MM.1S (cell line): ENCODE measurements at regions not wholly inside any gene's neighbourhood (a gene's known extent, or its start where the extent isn't known, plus 50 kb on each side); places are given as distances from the start of the nearest gene placed in this dataset.

ENCODE experiments used
- DNase-seq: peaks from one replicate; pipeline ENCODE4 v3.0.0-alpha.2; 2015
- H2AFZ ChIP-seq: fragments of 300-600 bp; sonication (generic); 2 replicates; pipeline ENCODE4 v1.6.0; 2016; ENCODE audit warnings: antibody characterized with exemption, low read length
- H3F3A ChIP-seq: fragments of 300-600 bp; sonication (generic); 2 replicates; pipeline ENCODE4 v1.6.1; 2016; ENCODE audit warnings: mild to moderate bottlenecking, antibody characterized with exemption, low read length, moderate library complexity, mixed read lengths; ENCODE audit not compliant: insufficient read depth
- H3K27ac ChIP-seq: fragments of 300-600 bp; sonication (generic); 2 replicates; pipeline ENCODE4 v1.5.1; 2016; ENCODE audit warnings: mild to moderate bottlenecking, low read length
- H3K27me3 ChIP-seq: fragments of 300-600 bp; sonication (generic); replicated peaks from 2 replicates; pipeline ENCODE4 v1.6.0; 2016; ENCODE audit warnings: low read length; ENCODE audit not compliant: insufficient read depth
- H3K36me3 ChIP-seq: fragments of 300-600 bp; sonication (generic); replicated peaks from 2 replicates; pipeline ENCODE4 v1.6.1; 2016; ENCODE audit warnings: mild to moderate bottlenecking, low read length, mixed read lengths; ENCODE audit not compliant: insufficient read depth
- H3K4me1 ChIP-seq: fragments of 300-600 bp; sonication (generic); 2 replicates; pipeline ENCODE4 v1.6.1; 2016; ENCODE audit warnings: low read length, mixed read lengths
- H3K4me2 ChIP-seq: fragments of 300-600 bp; sonication (generic); 2 replicates; pipeline ENCODE4 v1.6.0; 2016; ENCODE audit warnings: low read depth, low read length
- H3K4me3 ChIP-seq: fragments of 300-600 bp; sonication (generic); 2 replicates; pipeline ENCODE4 v1.5.1; 2016; ENCODE audit warnings: low read length, mixed read lengths
- H3K79me2 ChIP-seq: fragments of 300-600 bp; sonication (generic); 2 replicates; pipeline ENCODE4 v1.6.1; 2016; ENCODE audit warnings: mixed run types, low read length, mixed read lengths
- H3K9ac ChIP-seq: fragments of 300-600 bp; sonication (generic); 2 replicates; pipeline ENCODE4 v1.6.1; 2016; ENCODE audit warnings: low read length, mixed read lengths
- H3K9me2 ChIP-seq: fragments of 300-600 bp; sonication (generic); replicated peaks from 2 replicates; pipeline ENCODE4 v1.6.1; 2016; ENCODE audit warnings: mild to moderate bottlenecking, low read length, mixed read lengths; ENCODE audit not compliant: insufficient read depth
- H3K9me3 ChIP-seq: fragments of 300-600 bp; sonication (generic); replicated peaks from 2 replicates; pipeline ENCODE4 v1.6.1; 2016; ENCODE audit warnings: mild to moderate bottlenecking, low read length, mixed read lengths; ENCODE audit not compliant: insufficient read depth
- H4K20me1 ChIP-seq: fragments of 300-600 bp; sonication (generic); 2 replicates; pipeline ENCODE4 v1.6.1; 2016; ENCODE audit warnings: mild to moderate bottlenecking, low read length, moderate library complexity, mixed read lengths; ENCODE audit not compliant: insufficient read depth
- EZH2 ChIP-seq: fragments of 300-600 bp; sonication (generic); optimal IDR thresholded peaks from 2 replicates; pipeline ENCODE3; 2017; ENCODE audit warnings: low read depth, mild to moderate bottlenecking, antibody characterized with exemption, low read length, mixed read lengths
- EZH2phosphoT487 ChIP-seq: fragments of 300-600 bp; sonication (generic); IDR thresholded peaks from 2 replicates; pipeline ENCODE4 v1.6.1; 2018; ENCODE audit warnings: antibody characterized with exemption, low read length
- TF ChIP-seq, protein P1 (sequence below): fragments of 300-600 bp; sonication (generic); IDR thresholded peaks from 2 replicates; pipeline ENCODE4 v1.5.1; 2016; ENCODE audit warnings: antibody characterized with exemption, low read length, mixed read lengths

DNA sequence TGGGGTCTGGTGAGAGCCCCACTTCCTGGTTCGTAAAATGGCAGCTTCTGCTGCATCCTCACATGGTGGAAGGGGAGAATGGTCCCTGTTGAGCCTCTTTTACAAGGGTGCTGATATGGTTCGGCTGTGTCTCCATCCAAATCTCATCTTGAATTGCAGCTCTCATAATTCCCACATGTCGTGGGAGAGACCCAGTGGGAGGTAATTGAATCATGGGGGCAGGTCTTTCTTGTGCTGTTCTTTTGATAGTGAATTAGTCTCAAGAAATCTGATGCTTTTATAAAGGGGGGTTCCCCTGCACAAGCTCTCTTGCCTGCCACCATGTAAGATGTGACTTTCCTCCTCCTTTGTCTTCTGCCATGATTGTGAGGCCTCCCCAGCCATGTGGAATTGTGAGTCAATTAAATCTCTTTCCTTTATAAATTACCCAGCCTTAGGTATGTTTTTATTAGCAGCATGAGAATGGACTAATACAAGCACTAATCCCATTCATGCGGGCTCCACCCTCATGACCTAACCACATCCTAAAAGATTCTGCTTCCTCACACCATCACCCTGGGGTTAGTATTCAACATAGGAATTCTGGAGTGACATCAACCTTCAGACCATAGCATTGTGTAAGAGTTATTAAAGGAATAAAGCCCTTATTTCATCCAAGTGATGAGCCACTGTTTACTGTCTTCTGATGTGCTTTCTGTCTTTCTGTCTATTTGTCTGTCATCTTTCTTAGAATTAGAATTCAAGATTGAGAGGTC lies 159.0 kb upstream of the IRS2 start:
- Histone ChIP-seq H2AFZ (no peak overlapping the region), H3K9me2 (no peaks in the 10 kb centered on the region), H3K9me3 (no peaks in the 10 kb centered on the region), H3K27me3 (no peaks in the 10 kb centered on the region), H3K9ac (no peak overlapping the region), H3K4me3 (no peak overlapping the region), H3K4me1 (no peaks in the 10 kb centered on the region), H3F3A (no peaks in the 10 kb centered on the region), H4K20me1 (no peaks in the 10 kb centered on the region), H3K36me3 (no peaks in the 10 kb centered on the region), H3K4me2 (no peak overlapping the region), H3K79me2 (no peaks in the 10 kb centered on the region), H3K27ac (no peak overlapping the region)
- DNase-seq = no peak
- no peak for TF ChIP-seq EZH2
- TF ChIP-seq EZH2phosphoT487 = no peak
- TF ChIP-seq, protein P1, sequence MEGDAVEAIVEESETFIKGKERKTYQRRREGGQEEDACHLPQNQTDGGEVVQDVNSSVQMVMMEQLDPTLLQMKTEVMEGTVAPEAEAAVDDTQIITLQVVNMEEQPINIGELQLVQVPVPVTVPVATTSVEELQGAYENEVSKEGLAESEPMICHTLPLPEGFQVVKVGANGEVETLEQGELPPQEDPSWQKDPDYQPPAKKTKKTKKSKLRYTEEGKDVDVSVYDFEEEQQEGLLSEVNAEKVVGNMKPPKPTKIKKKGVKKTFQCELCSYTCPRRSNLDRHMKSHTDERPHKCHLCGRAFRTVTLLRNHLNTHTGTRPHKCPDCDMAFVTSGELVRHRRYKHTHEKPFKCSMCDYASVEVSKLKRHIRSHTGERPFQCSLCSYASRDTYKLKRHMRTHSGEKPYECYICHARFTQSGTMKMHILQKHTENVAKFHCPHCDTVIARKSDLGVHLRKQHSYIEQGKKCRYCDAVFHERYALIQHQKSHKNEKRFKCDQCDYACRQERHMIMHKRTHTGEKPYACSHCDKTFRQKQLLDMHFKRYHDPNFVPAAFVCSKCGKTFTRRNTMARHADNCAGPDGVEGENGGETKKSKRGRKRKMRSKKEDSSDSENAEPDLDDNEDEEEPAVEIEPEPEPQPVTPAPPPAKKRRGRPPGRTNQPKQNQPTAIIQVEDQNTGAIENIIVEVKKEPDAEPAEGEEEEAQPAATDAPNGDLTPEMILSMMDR = no peak

DNA sequence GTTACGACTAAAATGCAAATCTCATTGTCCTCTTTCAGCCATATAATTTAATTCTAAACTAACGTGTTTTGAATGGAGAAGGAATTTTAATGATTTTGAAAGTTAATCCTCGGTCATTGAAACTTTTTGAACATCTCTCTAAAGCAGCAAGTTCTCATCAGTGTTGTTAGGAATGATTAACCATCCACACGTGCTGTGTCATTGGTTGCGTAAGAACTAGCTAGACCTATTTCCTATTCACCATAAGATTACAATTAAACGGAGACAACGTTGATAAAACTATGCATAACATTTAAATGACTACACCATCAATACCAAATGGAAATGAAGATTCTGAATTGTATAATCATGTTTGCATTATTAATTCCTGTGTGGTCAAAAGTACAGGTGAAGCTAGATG lies 155.6 kb upstream of the IRS2 start:
- no peaks in the 10 kb centered on the region for H3K79me2 ChIP-seq
- H3K9me3 ChIP-seq = no peaks in the 10 kb centered on the region
- H3K4me1 ChIP-seq = no peaks in the 10 kb centered on the region
- no peak overlapping the region for H3K4me3 ChIP-seq
- H3K4me2 ChIP-seq = no peak overlapping the region
- H3K9me2 ChIP-seq = no peaks in the 10 kb centered on the region
- no peak overlapping the region for H3K9ac ChIP-seq
- H3K27ac ChIP-seq = no peak overlapping the region
- H3K36me3 ChIP-seq = no peaks in the 10 kb centered on the region
- no peaks in the 10 kb centered on the region for H3F3A ChIP-seq
- no peak for DNase-seq
- H3K27me3 ChIP-seq = no peaks in the 10 kb centered on the region
- H4K20me1 ChIP-seq = no peaks in the 10 kb centered on the region
- no peak for TF ChIP-seq EZH2
- no peak for TF ChIP-seq EZH2phosphoT487
- TF ChIP-seq, protein P1 = no peak
- H2AFZ ChIP-seq = no peak overlapping the region

DNA sequence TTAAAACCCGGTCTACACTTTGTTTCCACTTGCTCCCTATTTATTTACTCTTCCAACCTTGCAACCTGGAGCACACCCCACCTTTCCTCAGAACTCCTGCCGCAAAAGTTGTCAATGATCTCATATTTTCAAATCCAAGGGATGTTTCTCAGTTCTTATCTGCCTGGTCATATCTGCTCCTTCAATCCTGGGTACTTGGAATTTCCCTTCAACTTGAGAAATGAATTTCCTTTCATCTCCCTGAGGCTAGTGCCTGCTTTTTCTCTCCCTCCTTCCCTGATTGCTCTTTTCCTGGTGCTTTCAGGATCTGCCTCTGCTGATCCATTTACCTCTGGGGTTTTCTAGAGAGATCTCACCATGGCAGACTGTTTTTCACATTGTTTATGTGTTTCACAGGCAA lies 154.8 kb upstream of the IRS2 start:
- H4K20me1 ChIP-seq = no peaks in the 10 kb centered on the region
- H3K27me3 ChIP-seq = no peaks in the 10 kb centered on the region

More for the DNA sequence above, 154.8 kb upstream of the IRS2 start:
- H3K4me3 ChIP-seq = no peak overlapping the region
- no peak overlapping the region for H3K27ac ChIP-seq
- no peaks in the 10 kb centered on the region for H3K9me2 ChIP-seq
- H3K4me1 ChIP-seq = no peaks in the 10 kb centered on the region
- no peaks in the 10 kb centered on the region for H3F3A ChIP-seq
- H2AFZ ChIP-seq = no peak overlapping the region
- H3K9me3 ChIP-seq = no peaks in the 10 kb centered on the region
- DNase-seq = no peak
- H3K79me2 ChIP-seq = no peaks in the 10 kb centered on the region
- TF ChIP-seq EZH2 (no peak), EZH2phosphoT487 (no peak)
- TF ChIP-seq, protein P1 = no peak
- H3K4me2 ChIP-seq = no peak overlapping the region
- no peak overlapping the region for H3K9ac ChIP-seq
- no peaks in the 10 kb centered on the region for H3K36me3 ChIP-seq
